ENCODE measurements at regions not wholly inside any gene's neighbourhood (a gene's known extent, or its start where the extent isn't known, plus 50 kb on each side); places are given as distances from the start of the nearest gene placed in this dataset.

- Histone ChIP-seq H3K9me3 (no peaks in the 10 kb centered on the region), H3K4me1 (no peaks in the 10 kb centered on the region), H3K4me3 (no peak overlapping the region), H3K27me3 (no peaks in the 10 kb centered on the region), H3K27ac (no peak overlapping the region), H3K36me3 (no peaks in the 10 kb centered on the region)
- no peak for TF ChIP-seq CTCF (IDR thresholded peaks at IDR 0.05)
- no peak for TF ChIP-seq POLR2AphosphoS5 (IDR thresholded peaks at IDR 0.05)
- TF ChIP-seq POLR2A (IDR thresholded peaks at IDR 0.05) = no peak
- DNase-seq (ENCODE audit: low spot score in 2 of 2) = no peak
- intact Hi-C loops (cut with DNase I; ENCODE audit: low total_unique reads) = no loop called here
These were observed 144.9 kb downstream of the FAM114A2 start for GRCh38 chr5:153893817-153894216.

DNA sequence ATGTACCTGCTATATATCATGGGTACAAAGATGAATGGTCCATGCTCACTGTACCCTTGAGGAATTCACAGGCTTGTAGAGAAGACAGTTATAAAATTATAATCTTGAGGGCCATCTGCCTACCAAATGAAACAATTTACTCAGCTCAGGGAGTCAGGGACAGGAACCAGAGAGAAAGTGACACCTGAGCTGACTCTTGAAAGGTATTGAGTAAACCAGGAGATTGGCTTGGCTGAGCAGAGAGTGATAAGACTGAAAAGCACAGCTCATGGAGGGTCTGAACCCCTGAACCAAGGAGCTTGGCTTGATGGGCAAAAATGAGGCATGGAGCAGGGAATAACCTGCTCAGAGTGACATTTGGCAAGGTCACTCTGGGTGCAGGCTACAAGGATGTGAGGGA lies 147.3 kb downstream of the FAM114A2 start:
- intact Hi-C loops (cut with DNase I; ENCODE audit: low total_unique reads) = no loop called here
- TF ChIP-seq CTCF (IDR thresholded peaks at IDR 0.05) = no peak
- TF ChIP-seq POLR2A (IDR thresholded peaks at IDR 0.05) = no peak
- no peak for TF ChIP-seq POLR2AphosphoS5 (IDR thresholded peaks at IDR 0.05)
- Histone ChIP-seq H3K36me3 (no peaks in the 10 kb centered on the region), H3K27me3 (no peaks in the 10 kb centered on the region), H3K27ac (no peak overlapping the region), H3K4me3 (no peak overlapping the region), H3K4me1 (no peaks in the 10 kb centered on the region), H3K9me3 (no peaks in the 10 kb centered on the region)
- DNase-seq (ENCODE audit: low spot score in 2 of 2) = no peak

DNA sequence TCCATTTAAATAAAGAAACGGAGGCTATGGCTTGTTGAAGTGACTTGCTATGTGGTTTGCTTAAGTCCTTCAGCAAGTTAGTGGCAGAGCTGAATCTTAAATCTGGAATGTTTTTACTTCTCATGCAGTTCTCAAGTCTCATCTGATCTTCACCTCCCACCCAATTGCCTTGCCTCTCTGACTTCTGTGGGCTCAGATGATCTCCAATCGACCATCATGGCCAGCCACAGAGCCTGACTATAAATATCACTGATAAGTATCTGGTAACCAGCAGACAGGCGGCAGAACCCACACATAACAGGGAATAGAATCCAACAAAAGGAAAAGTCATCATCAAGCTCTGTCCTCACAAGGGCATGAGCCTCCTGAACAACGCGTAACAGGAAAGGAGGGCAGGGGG lies 149.9 kb downstream of the FAM114A2 start:
- Histone ChIP-seq H3K36me3 (no peaks in the 10 kb centered on the region), H3K4me3 (no peak overlapping the region), H3K27me3 (no peaks in the 10 kb centered on the region), H3K4me1 (no peaks in the 10 kb centered on the region), H3K9me3 (no peaks in the 10 kb centered on the region), H3K27ac (no peak overlapping the region)
- intact Hi-C loops (cut with DNase I; ENCODE audit: low total_unique reads) = no loop called here
- no peak for TF ChIP-seq POLR2A (IDR thresholded peaks at IDR 0.05)
- no peak for TF ChIP-seq POLR2AphosphoS5 (IDR thresholded peaks at IDR 0.05)
- TF ChIP-seq CTCF (IDR thresholded peaks at IDR 0.05) = no peak
- no peak for DNase-seq (ENCODE audit: low spot score in 2 of 2)

GRCh38 chr5:153885141-153885540 lies 153.6 kb downstream of the FAM114A2 start:
- no peak for DNase-seq (ENCODE audit: low spot score in 2 of 2)
- TF ChIP-seq POLR2AphosphoS5 (IDR thresholded peaks at IDR 0.05) (no peak), POLR2A (IDR thresholded peaks at IDR 0.05) (no peak), CTCF (IDR thresholded peaks at IDR 0.05) (no peak)
- Histone ChIP-seq H3K27ac (no peak overlapping the region), H3K36me3 (no peaks in the 10 kb centered on the region), H3K4me1 (no peaks in the 10 kb centered on the region), H3K9me3 (no peaks in the 10 kb centered on the region), H3K27me3 (no peaks in the 10 kb centered on the region), H3K4me3 (no peak overlapping the region)
- intact Hi-C loops (cut with DNase I; ENCODE audit: low total_unique reads) = no loop called here

DNA sequence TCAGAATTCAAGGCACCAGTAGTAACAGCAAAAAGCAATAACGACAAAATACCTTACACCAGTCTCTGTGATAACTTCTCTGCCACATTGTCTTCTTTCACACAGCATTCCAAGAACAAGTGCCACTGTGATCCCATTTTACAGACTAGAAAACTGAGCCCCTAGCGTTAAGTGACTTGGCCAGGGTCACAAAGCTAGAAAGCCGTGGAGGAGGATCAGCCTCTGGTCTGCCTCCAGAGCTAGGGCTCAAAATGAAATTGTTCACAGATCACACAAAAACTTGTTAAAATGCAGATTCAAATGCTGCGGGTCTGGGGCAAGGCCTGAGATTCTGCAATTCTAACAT lies 154.1 kb downstream of the FAM114A2 start:
- no peaks in the 10 kb centered on the region for H3K27me3 ChIP-seq
- no peaks in the 10 kb centered on the region for H3K36me3 ChIP-seq
- intact Hi-C loops (cut with DNase I; ENCODE audit: low total_unique reads) = no loop called here
- DNase-seq (ENCODE audit: low spot score in 2 of 2) = no peak
- H3K4me1 ChIP-seq = no peaks in the 10 kb centered on the region
- no peak overlapping the region for H3K27ac ChIP-seq
- H3K9me3 ChIP-seq = no peaks in the 10 kb centered on the region
- TF ChIP-seq POLR2A (IDR thresholded peaks at IDR 0.05) (no peak), CTCF (IDR thresholded peaks at IDR 0.05) (no peak), POLR2AphosphoS5 (IDR thresholded peaks at IDR 0.05) (no peak)
- H3K4me3 ChIP-seq = no peak overlapping the region

Measured in breast epithelium (tissue), 4 donors.